ENCODE measurements at regions not wholly inside any gene's neighbourhood (a gene's known extent, or its start where the extent isn't known, plus 50 kb on each side); places are given as distances from the start of the nearest gene placed in this dataset.
A peak's percentile ranks its signal among the peaks of the same experiment; 100 is the strongest.

GRCh38 chr2:215833531-215834162 lies 179.7 kb downstream of the MREG start (continued):
- TF ChIP-seq RORA (CRISPR knock-in tag; IDR thresholded peaks at IDR 0.05) (no peak), SETDB1 (CRISPR knock-in tag; IDR thresholded peaks at IDR 0.05; ENCODE audit: borderline replicate concordance) (no peak), TBL1XR1 (IDR thresholded peaks at IDR 0.05; ENCODE audit: borderline replicate concordance, low read length, partially characterized antibody) (peak; percentile 51), ZNF776 (CRISPR knock-in tag; IDR thresholded peaks at IDR 0.05) (no peak), ZNF431 (CRISPR knock-in tag; IDR thresholded peaks at IDR 0.05; ENCODE audit: borderline replicate concordance, low read depth) (no peak), RBAK (CRISPR knock-in tag; IDR thresholded peaks at IDR 0.05) (no peak), CBX5 (CRISPR knock-in tag; IDR thresholded peaks at IDR 0.05; ENCODE audit: borderline replicate concordance) (no peak), AGO1 (IDR thresholded peaks at IDR 0.05; ENCODE audit: low read depth, low read length, poor library complexity, severe bottlenecking) (no peak), ZNF101 (CRISPR knock-in tag; IDR thresholded peaks at IDR 0.05; ENCODE audit: borderline replicate concordance, low read depth) (no peak), NR2F1 (CRISPR knock-in tag; IDR thresholded peaks at IDR 0.05) (peak; percentile 57 to 71; a peak in 2 of 4 replicates), RFX1 (IDR thresholded peaks at IDR 0.05) (no peak), ZNF12 (CRISPR knock-in tag; IDR thresholded peaks at IDR 0.05) (no peak), E2F5 (CRISPR knock-in tag; conservative IDR thresholded peaks at IDR 0.05) (no peak), RNF2 (conservative IDR thresholded peaks at IDR 0.05; ENCODE audit: low read depth) (no peak), MLX (CRISPR knock-in tag; IDR thresholded peaks at IDR 0.05) (peak; percentile 88; the same call in 1 of the 2 replicates), RAD51 (IDR thresholded peaks at IDR 0.05; ENCODE audit: borderline replicate concordance) (no peak), GATA4 (IDR thresholded peaks at IDR 0.05; ENCODE audit: borderline replicate concordance, low read depth) (peak; percentile 95), ZNF772 (CRISPR knock-in tag; IDR thresholded peaks at IDR 0.05) (peak; percentile 87; the same call in 1 of the 2 replicates), ZBTB7A (CRISPR knock-in tag; IDR thresholded peaks at IDR 0.05) (no peak), ZNF652 (CRISPR knock-in tag; IDR thresholded peaks at IDR 0.05; ENCODE audit: borderline replicate concordance, low read depth) (peak; percentile 62; the same call in 1 of the 2 replicates), RFXAP (CRISPR knock-in tag; IDR thresholded peaks at IDR 0.05; ENCODE audit: borderline replicate concordance) (peak; percentile 84), MEIS2 (CRISPR knock-in tag; IDR thresholded peaks at IDR 0.05) (no peak)
- TF ChIP-seq, protein P1, sequence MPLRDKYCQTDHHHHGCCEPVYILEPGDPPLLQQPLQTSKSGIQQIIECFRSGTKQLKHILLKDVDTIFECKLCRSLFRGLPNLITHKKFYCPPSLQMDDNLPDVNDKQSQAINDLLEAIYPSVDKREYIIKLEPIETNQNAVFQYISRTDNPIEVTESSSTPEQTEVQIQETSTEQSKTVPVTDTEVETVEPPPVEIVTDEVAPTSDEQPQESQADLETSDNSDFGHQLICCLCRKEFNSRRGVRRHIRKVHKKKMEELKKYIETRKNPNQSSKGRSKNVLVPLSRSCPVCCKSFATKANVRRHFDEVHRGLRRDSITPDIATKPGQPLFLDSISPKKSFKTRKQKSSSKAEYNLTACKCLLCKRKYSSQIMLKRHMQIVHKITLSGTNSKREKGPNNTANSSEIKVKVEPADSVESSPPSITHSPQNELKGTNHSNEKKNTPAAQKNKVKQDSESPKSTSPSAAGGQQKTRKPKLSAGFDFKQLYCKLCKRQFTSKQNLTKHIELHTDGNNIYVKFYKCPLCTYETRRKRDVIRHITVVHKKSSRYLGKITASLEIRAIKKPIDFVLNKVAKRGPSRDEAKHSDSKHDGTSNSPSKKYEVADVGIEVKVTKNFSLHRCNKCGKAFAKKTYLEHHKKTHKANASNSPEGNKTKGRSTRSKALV (CRISPR knock-in tag; IDR thresholded peaks at IDR 0.05): peak; percentile 81
- TF ChIP-seq, protein P2, sequence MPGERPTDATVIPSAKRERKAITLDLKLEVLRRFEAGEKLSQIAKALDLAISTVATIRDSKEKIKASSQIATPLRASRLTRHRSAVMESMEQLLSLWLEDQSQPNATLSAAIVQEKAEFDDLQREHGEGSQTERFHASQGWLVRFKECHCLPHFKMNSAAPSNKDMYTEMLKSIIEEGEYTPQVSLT (CRISPR knock-in tag; IDR thresholded peaks at IDR 0.05; ENCODE audit: borderline replicate concordance, low read depth): no peak
- TF ChIP-seq, protein P3, sequence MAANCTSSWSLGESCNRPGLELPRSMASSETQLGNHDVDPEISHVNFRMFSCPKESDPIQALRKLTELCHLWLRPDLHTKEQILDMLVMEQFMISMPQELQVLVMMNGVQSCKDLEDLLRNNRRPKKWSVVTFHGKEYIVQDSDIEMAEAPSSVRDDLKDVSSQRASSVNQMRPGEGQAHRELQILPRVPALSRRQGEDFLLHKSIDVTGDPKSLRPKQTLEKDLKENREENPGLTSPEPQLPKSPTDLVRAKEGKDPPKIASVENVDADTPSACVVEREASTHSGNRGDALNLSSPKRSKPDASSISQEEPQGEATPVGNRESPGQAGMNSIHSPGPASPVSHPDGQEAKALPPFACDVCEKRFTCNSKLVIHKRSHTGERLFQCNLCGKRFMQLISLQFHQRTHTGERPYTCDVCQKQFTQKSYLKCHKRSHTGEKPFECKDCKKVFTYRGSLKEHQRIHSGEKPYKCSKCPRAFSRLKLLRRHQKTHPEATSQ (CRISPR knock-in tag; IDR thresholded peaks at IDR 0.05; ENCODE audit: borderline replicate concordance): peak; percentile 58; the same call in 1 of the 2 replicates

Measured in HepG2 (cell line).